GM18870 (cell line): ENCODE measurements at regions not wholly inside any gene's neighbourhood (a gene's known extent, or its start where the extent isn't known, plus 50 kb on each side); places are given as distances from the start of the nearest gene placed in this dataset.
"Not testable (repeated sequence)": the region's sequence is repeated elsewhere in the genome, so short reads cannot be mapped to it uniquely, and the experiment has no call there.

Experiments
- ATAC-seq: cut with Tn5 transposase; IDR thresholded peaks from one replicate; pipeline ENCODE4 v1.9.1; 2021; ENCODE audit warnings: moderate library complexity; ENCODE audit not compliant: unreplicated experiment

- no peak for ATAC-seq
These were observed 186.6 kb upstream of the OTX2 start for GRCh38 chr14:56996721-56997399.

GRCh38 chr14:56995010-56995409 is 184.7 kb upstream of the OTX2 start:
- no peak for ATAC-seq

- ATAC-seq: no peak
These were observed 182.1 kb upstream of the OTX2 start for GRCh38 chr14:56992332-56992820.

- not testable (repeated sequence) for ATAC-seq
These were observed 180.8 kb upstream of the OTX2 start for GRCh38 chr14:56990991-56991627.

- no peak for ATAC-seq
These were observed 179.1 kb upstream of the OTX2 start for GRCh38 chr14:56989359-56989758.

- no peak for ATAC-seq
These were observed 169.7 kb upstream of the OTX2 start for GRCh38 chr14:56979936-56980335.

GRCh38 chr14:56976211-56976610 is 165.9 kb upstream of the OTX2 start:
- no peak for ATAC-seq

- ATAC-seq: no peak
These were observed 165.2 kb upstream of the OTX2 start for GRCh38 chr14:56975521-56975920.

- ATAC-seq: no peak
These were observed 162.7 kb upstream of the OTX2 start for GRCh38 chr14:56972948-56973347.

GRCh38 chr14:56964895-56965294 is 154.6 kb upstream of the OTX2 start:
- ATAC-seq: no peak

GRCh38 chr14:56963381-56963780 is 153.1 kb upstream of the OTX2 start:
- no peak for ATAC-seq

GRCh38 chr14:56962444-56963080 is 152.3 kb upstream of the OTX2 start:
- ATAC-seq: no peak

GRCh38 chr14:56959869-56960268 is 149.6 kb upstream of the OTX2 start:
- no peak for ATAC-seq

- ATAC-seq: no peak
These were observed 148.8 kb upstream of the OTX2 start for GRCh38 chr14:56959121-56959520.

GRCh38 chr14:56956182-56956581 is 145.9 kb upstream of the OTX2 start:
- ATAC-seq: no peak

GRCh38 chr14:56955745-56956144 is 145.5 kb upstream of the OTX2 start:
- ATAC-seq: no peak

GRCh38 chr14:56953884-56954283 is 143.6 kb upstream of the OTX2 start:
- no peak for ATAC-seq

- no peak for ATAC-seq
These were observed 142.6 kb upstream of the OTX2 start for GRCh38 chr14:56952766-56953473.

GRCh38 chr14:56949828-56950227 is 139.5 kb upstream of the OTX2 start:
- ATAC-seq: no peak

GRCh38 chr14:56945291-56945690 is 135.0 kb upstream of the OTX2 start:
- no peak for ATAC-seq

GRCh38 chr14:56944397-56944796 is 134.1 kb upstream of the OTX2 start:
- no peak for ATAC-seq

GRCh38 chr14:56933446-56933845 is 123.2 kb upstream of the OTX2 start:
- ATAC-seq: no peak
